GM23338 (cell line): ENCODE measurements at regions not wholly inside any gene's neighbourhood (a gene's known extent, or its start where the extent isn't known, plus 50 kb on each side); places are given as distances from the start of the nearest gene placed in this dataset.

Experiments used
- ATAC-seq: fragments of 200-7000 bp; cut with Tn5 transposase; 3 replicates; pipeline ENCODE4 v1.9.1; 2020
- DNase-seq: peaks from one replicate; pipeline ENCODE4 v3.0.0-alpha.2; 2015; ENCODE audit warnings: low spot score
- H2AFZ ChIP-seq: fragments of 200-600 bp; sonication (generic); 2 replicates; pipeline ENCODE4 v1.8.0; 2016; ENCODE audit warnings: antibody characterized with exemption, mild to moderate bottlenecking, moderate library complexity
- H3F3A ChIP-seq: fragments of 200-600 bp; sonication (generic); replicated peaks from 2 replicates; pipeline ENCODE4 v1.8.0; 2017; ENCODE audit warnings: antibody characterized with exemption, mixed run types, low read depth
- H3K27ac ChIP-seq: fragments of 200-600 bp; sonication (generic); 2 replicates; pipeline ENCODE4 v1.6.1; 2016; ENCODE audit warnings: low read depth
- H3K27me3 ChIP-seq: fragments of 200-600 bp; sonication (generic); 2 replicates; pipeline ENCODE4 v1.8.0; 2016; ENCODE audit warnings: mild to moderate bottlenecking, mixed run types, moderate library complexity; ENCODE audit not compliant: insufficient read depth
- H3K36me3 ChIP-seq: fragments of 200-600 bp; sonication (generic); 2 replicates; pipeline ENCODE4 v1.8.0; 2016; ENCODE audit warnings: mild to moderate bottlenecking; ENCODE audit not compliant: insufficient read depth
- H3K4me1 ChIP-seq: fragments of 200-600 bp; sonication (generic); 2 replicates; pipeline ENCODE4 v1.8.0; 2016; ENCODE audit warnings: mild to moderate bottlenecking, moderate library complexity; ENCODE audit not compliant: insufficient read depth
- H3K4me2 ChIP-seq: fragments of 200-600 bp; sonication (generic); 2 replicates; pipeline ENCODE4 v1.7.1; 2017; ENCODE audit warnings: mixed run types
- H3K4me3 ChIP-seq: fragments of 200-600 bp; sonication (generic); 2 replicates; pipeline ENCODE4 v1.6.1; 2016; ENCODE audit warnings: mixed run types
- H3K79me2 ChIP-seq: fragments of 200-600 bp; sonication (generic); replicated peaks from 2 replicates; pipeline ENCODE4 v1.8.0; 2017; ENCODE audit warnings: mild to moderate bottlenecking; ENCODE audit not compliant: insufficient read depth
- H3K9me2 ChIP-seq: fragments of 200-600 bp; sonication (generic); 2 replicates; pipeline ENCODE4 v1.8.0; 2017; ENCODE audit not compliant: insufficient read depth
- H4K20me1 ChIP-seq: fragments of 200-600 bp; sonication (generic); replicated peaks from 2 replicates; pipeline ENCODE4 v1.8.0; 2017; ENCODE audit warnings: mild to moderate bottlenecking; ENCODE audit not compliant: insufficient read depth
- H3K27ac Mint-ChIP-seq: 2 replicates; pipeline ENCODE4 v1.8.0; 2020; ENCODE audit warnings: inconsistent platforms, mild to moderate bottlenecking, moderate library complexity, mixed read lengths
- H3K27me3 Mint-ChIP-seq: 3 replicates; pipeline ENCODE4 v1.8.0; 2022; ENCODE audit warnings: low read depth, mild to moderate bottlenecking, moderate library complexity, mixed read lengths, inconsistent platforms; ENCODE audit not compliant: insufficient read depth, poor library complexity
- H3K36me3 Mint-ChIP-seq: 3 replicates; pipeline ENCODE4 v1.8.0; 2021; ENCODE audit warnings: low read depth, mild to moderate bottlenecking, inconsistent platforms, moderate library complexity, mixed read lengths
- H3K4me1 Mint-ChIP-seq: 3 replicates; pipeline ENCODE4 v1.8.0; 2020; ENCODE audit warnings: mild to moderate bottlenecking, inconsistent platforms, mixed read lengths
- H3K4me3 Mint-ChIP-seq: 3 replicates; pipeline ENCODE4 v1.8.0; 2021; ENCODE audit warnings: moderate library complexity, mild to moderate bottlenecking, inconsistent platforms, mixed read lengths
- H3K9me3 Mint-ChIP-seq: 3 replicates; pipeline ENCODE4 v1.8.0; 2020; ENCODE audit warnings: moderate library complexity, mild to moderate bottlenecking, inconsistent platforms, mixed read lengths
- CTCF ChIP-seq, 2 experiments: fragments of 200-600 bp in 1 of 2; sonication (generic) in 1 of 2; conservative IDR thresholded peaks; 2 replicates each; pipeline versions ENCODE4 v1.5.1 to v1.6.1; 2016 to 2017; ENCODE audit warnings: antibody characterized with exemption in 2 of 2, low read depth in 2 of 2, mild to moderate bottlenecking in 2 of 2, moderate library complexity in 1 of 2
- ETS1 ChIP-seq: IDR thresholded peaks from 2 replicates; pipeline ENCODE4 v1.6.1; 2016; ENCODE audit warnings: antibody characterized with exemption
- EZH2 ChIP-seq: fragments of 200-600 bp; sonication (generic); IDR thresholded peaks from one replicate; pipeline ENCODE4 v1.8.0; 2017; ENCODE audit warnings: antibody characterized with exemption, mild to moderate bottlenecking, low read depth; ENCODE audit not compliant: unreplicated experiment
- EZH2phosphoT487 ChIP-seq: fragments of 200-600 bp; sonication (generic); IDR thresholded peaks from one replicate; pipeline ENCODE4 v1.8.1; 2018; ENCODE audit warnings: antibody characterized with exemption; ENCODE audit not compliant: unreplicated experiment
- POLR2AphosphoS5 ChIP-seq: IDR thresholded peaks from 2 replicates; pipeline ENCODE4 v1.6.1; 2016; ENCODE audit warnings: antibody characterized with exemption, low read depth
- REST ChIP-seq: IDR thresholded peaks from one replicate; pipeline ENCODE4 v1.6.1; 2018; ENCODE audit warnings: antibody characterized with exemption; ENCODE audit not compliant: unreplicated experiment
- STAT1 ChIP-seq: IDR thresholded peaks from one replicate; pipeline ENCODE4 v1.6.1; 2016; ENCODE audit warnings: antibody characterized with exemption; ENCODE audit not compliant: unreplicated experiment
- ZNF114 ChIP-seq: fragments of 250-450 bp; sonication (Bioruptor Pico); IDR thresholded peaks from 2 replicates; pipeline ENCODE4 v1.5.0; 2020; ENCODE audit warnings: mild to moderate bottlenecking, moderate library complexity
- ZNF462 ChIP-seq: fragments of 250-450 bp; sonication (Bioruptor Pico); IDR thresholded peaks from 2 replicates; pipeline ENCODE4 v1.5.0; 2020; ENCODE audit warnings: mild to moderate bottlenecking, moderate library complexity

GRCh38 chrX:18041656-18042055, 179.0 kb downstream of the BEND2 start:
- Mint-ChIP-seq H3K27ac (no peak overlapping the region), H3K4me1 (0 out of 3 replicates have a peak, but pooled peaks cover 2% of the 10 kb centered on the region), H3K36me3 (no peaks in the 10 kb centered on the region), H3K4me3 (no peak overlapping the region), H3K9me3 (no peaks in the 10 kb centered on the region), H3K27me3 (no peaks in the 10 kb centered on the region)
- H3K9me2 ChIP-seq: no peaks in the 10 kb centered on the region
- DNase-seq (no peak), ATAC-seq (no peak)
- no peak for TF ChIP-seq EZH2
- TF ChIP-seq ZNF114 (CRISPR knock-in tag): no peak
- TF ChIP-seq REST: no peak
- no peak for TF ChIP-seq ETS1
- TF ChIP-seq EZH2phosphoT487: no peak
- TF ChIP-seq ZNF462 (CRISPR knock-in tag): no peak
- no peak for TF ChIP-seq POLR2AphosphoS5
- TF ChIP-seq STAT1: no peak
- no peak for TF ChIP-seq CTCF (conservative IDR thresholded peaks at IDR 0.05; ENCODE audit: low read depth in 2 of 2)
- no peaks in the 10 kb centered on the region for H3F3A ChIP-seq
- no peaks in the 10 kb centered on the region for H3K79me2 ChIP-seq
- H3K36me3 ChIP-seq: no peaks in the 10 kb centered on the region
- no peak overlapping the region for H2AFZ ChIP-seq
- H3K27ac ChIP-seq: no peak overlapping the region
- H3K4me2 ChIP-seq: no peak overlapping the region
- H3K27me3 ChIP-seq: no peaks in the 10 kb centered on the region
- H4K20me1 ChIP-seq: no peaks in the 10 kb centered on the region; the same call in 1 of the 2 replicates
- H3K4me1 ChIP-seq: no peaks in the 10 kb centered on the region
- H3K4me3 ChIP-seq: no peak overlapping the region
